Neuron (in vitro differentiated cells): ENCODE measurements at regions not wholly inside any gene's neighbourhood (a gene's known extent, or its start where the extent isn't known, plus 50 kb on each side); places are given as distances from the start of the nearest gene placed in this dataset.

ENCODE experiments used
- H2AFZ ChIP-seq: one replicate; pipeline ENCODE4 v1.6.1; 2013; ENCODE audit warnings: low read depth, mild to moderate bottlenecking, inconsistent platforms, low read length, moderate library complexity
- H3K27me3 ChIP-seq: one replicate; pipeline ENCODE4 v1.6.1; 2013; ENCODE audit warnings: low read length; ENCODE audit not compliant: insufficient read depth
- H3K36me3 ChIP-seq: one replicate; pipeline ENCODE4 v1.6.1; 2013; ENCODE audit warnings: low read length; ENCODE audit not compliant: insufficient read depth
- H3K4me1 ChIP-seq: one replicate; pipeline ENCODE4 v1.6.1; 2013; ENCODE audit warnings: low read length; ENCODE audit not compliant: insufficient read depth
- H3K4me3 ChIP-seq: 2 replicates; pipeline ENCODE4 v1.5.1; 2013; ENCODE audit warnings: mild to moderate bottlenecking, low read length, moderate library complexity
- H3K9me3 ChIP-seq: one replicate; pipeline ENCODE4 v1.6.1; 2013; ENCODE audit warnings: low read length

DNA sequence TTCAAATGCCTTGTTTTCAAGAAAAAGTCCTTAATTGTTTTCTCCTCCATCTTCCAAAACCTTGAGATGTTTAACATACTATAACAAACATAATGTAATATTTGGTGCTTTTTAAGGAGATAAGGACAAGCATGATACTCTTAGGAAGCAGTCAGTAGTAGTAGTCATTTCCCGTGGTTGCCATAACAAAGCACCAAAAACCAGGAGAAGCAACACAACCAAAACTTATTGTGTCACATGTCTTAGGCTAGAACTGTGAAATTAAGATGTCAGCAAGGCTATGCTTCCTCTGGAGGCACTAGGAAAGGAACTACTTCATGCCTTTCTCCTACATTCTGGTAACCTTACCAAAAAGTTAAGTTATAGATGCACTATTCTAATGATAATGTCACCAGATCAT, 106.8 kb downstream of the MBL2 start:
- H3K36me3 ChIP-seq: no peaks in the 10 kb centered on the region
- no peak overlapping the region for H3K4me3 ChIP-seq
- no peak overlapping the region for H2AFZ ChIP-seq
- H3K9me3 ChIP-seq: no peaks in the 10 kb centered on the region
- no peaks in the 10 kb centered on the region for H3K4me1 ChIP-seq
- no peaks in the 10 kb centered on the region for H3K27me3 ChIP-seq

DNA sequence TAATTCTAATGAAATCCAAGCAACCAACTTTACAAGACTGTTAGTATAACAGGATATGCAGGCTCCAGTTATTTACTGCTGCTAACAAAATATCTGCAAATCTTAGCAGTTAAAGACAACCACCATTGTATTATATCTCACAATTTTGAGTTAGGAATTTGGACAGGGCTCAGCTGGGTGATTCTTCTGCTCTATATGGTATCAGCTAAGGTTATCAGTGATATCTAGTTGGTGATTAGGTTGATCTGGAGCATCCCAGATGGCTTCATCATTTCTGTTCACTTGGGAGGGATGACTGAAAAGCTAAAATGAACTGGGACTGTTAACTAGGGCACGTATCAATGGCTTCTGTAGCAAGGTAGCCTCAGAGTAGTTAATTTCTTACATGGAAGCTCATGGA, 105.7 kb downstream of the MBL2 start:
- Histone ChIP-seq H3K9me3 (no peaks in the 10 kb centered on the region), H3K36me3 (no peaks in the 10 kb centered on the region), H2AFZ (no peak overlapping the region), H3K27me3 (no peaks in the 10 kb centered on the region), H3K4me3 (no peak overlapping the region), H3K4me1 (no peaks in the 10 kb centered on the region)

DNA sequence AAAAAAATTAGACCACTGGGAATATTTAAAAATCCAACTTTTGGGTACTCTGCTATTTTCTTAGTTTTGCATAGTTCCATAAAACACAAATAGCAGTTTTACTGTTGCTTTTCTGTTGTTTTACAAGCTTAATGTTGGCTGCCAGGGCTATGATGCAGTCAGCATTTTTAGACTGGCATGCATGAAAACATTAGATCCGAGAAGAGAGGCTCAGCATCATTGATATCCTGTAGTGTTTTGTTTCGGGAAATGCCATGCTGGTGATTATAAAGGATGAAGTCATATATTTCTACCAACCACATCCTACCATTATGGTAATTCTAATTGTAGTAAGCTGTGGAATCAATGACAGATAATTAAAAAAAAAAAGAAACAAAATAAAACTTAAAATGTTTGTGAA, 104.6 kb downstream of the MBL2 start:
- H2AFZ ChIP-seq: no peak overlapping the region
- no peaks in the 10 kb centered on the region for H3K36me3 ChIP-seq
- H3K4me3 ChIP-seq: no peak overlapping the region
- H3K9me3 ChIP-seq: no peaks in the 10 kb centered on the region
- no peaks in the 10 kb centered on the region for H3K4me1 ChIP-seq
- no peaks in the 10 kb centered on the region for H3K27me3 ChIP-seq

DNA sequence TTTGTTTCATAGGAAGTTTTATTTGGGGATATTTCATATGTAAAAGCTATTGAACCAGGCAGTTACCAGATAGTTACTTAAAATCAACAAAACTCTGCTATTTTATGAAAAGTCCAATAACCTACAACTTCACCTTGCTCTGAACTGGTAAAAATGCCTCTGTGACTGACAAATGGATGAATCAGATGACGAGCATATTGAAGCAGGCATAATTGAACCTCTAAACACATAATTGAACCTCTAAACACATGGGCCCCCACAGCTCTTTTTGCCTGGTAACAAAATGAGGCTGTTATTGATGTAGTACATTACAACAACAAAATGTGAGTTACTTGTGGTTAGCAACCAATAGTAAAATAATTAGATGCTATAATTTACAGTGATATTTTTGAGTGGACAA, 99.7 kb downstream of the MBL2 start:
- no peaks in the 10 kb centered on the region for H3K27me3 ChIP-seq
- no peak overlapping the region for H2AFZ ChIP-seq

DNA sequence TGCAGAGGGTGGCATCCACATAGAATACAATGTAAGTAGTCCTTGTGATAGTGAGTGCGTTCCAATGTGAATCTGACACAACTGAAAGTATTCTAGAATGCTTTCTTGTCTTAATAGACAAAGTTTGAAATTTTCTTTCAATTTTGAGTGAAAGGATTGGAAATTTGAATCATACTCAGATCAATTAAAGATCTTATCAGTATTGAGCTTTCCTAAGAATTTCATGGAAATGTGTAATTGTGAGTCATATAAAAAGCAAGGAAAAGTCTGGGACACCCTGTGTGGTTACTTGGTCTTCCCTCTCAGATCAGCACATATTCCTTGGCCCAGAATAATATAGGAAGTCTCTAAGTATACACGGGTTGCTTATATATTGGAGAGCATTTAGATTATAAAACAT, 99.1 kb downstream of the MBL2 start:
- no peaks in the 10 kb centered on the region for H3K4me1 ChIP-seq
- H3K9me3 ChIP-seq: no peaks in the 10 kb centered on the region
- no peak overlapping the region for H3K4me3 ChIP-seq
- H3K27me3 ChIP-seq: no peaks in the 10 kb centered on the region
- no peaks in the 10 kb centered on the region for H3K36me3 ChIP-seq
- H2AFZ ChIP-seq: no peak overlapping the region

More for the DNA sequence above, 99.7 kb downstream of the MBL2 start:
- Histone ChIP-seq H3K36me3 (no peaks in the 10 kb centered on the region), H3K4me1 (no peaks in the 10 kb centered on the region), H3K4me3 (no peak overlapping the region), H3K9me3 (no peaks in the 10 kb centered on the region)

DNA sequence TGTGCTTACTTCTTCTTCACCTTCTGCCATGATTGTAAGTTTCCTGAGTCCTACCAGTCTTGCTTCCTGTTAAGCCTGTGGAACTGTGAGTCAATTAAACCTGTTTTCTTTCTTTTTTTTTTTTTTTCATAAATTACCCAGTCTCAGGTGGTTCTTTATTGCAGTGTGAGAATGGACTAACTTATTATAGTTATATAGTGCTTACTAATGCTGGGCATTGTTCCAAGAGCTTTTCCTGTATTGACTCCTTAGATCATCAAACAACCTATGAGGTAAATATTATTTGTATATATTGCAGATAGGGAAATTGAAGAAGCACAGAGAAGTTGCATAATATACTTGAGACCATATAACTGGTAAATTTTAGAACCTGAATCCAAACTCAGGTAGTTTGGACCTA, 98.1 kb downstream of the MBL2 start:
- Histone ChIP-seq H3K4me1 (no peaks in the 10 kb centered on the region), H3K4me3 (no peak overlapping the region), H3K36me3 (no peaks in the 10 kb centered on the region)

DNA sequence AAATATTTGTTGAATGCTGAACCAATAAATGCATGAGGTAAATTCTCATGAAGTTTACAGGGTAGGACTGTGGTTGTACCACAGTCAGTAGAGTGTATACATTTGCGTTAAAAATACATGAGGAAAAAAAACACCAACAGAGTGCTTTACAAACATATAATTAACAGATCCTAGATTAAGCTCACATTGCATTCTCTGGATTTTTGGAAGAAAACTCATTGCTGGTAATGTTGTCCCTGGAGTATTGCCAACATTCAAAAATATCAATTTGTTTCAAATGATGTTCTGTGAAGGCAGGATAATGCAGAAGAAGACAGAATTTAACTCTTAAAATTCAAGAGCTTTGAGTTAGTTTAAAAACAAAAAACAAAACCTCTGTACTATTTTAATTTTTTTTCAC, 95.5 kb downstream of the MBL2 start:
- H3K4me3 ChIP-seq: no peak overlapping the region
- no peak overlapping the region for H2AFZ ChIP-seq
- no peaks in the 10 kb centered on the region for H3K36me3 ChIP-seq
- H3K9me3 ChIP-seq: no peaks in the 10 kb centered on the region
- no peaks in the 10 kb centered on the region for H3K4me1 ChIP-seq
- H3K27me3 ChIP-seq: no peaks in the 10 kb centered on the region

More for the DNA sequence above, 98.1 kb downstream of the MBL2 start:
- H2AFZ ChIP-seq: no peak overlapping the region
- no peaks in the 10 kb centered on the region for H3K9me3 ChIP-seq
- no peaks in the 10 kb centered on the region for H3K27me3 ChIP-seq

DNA sequence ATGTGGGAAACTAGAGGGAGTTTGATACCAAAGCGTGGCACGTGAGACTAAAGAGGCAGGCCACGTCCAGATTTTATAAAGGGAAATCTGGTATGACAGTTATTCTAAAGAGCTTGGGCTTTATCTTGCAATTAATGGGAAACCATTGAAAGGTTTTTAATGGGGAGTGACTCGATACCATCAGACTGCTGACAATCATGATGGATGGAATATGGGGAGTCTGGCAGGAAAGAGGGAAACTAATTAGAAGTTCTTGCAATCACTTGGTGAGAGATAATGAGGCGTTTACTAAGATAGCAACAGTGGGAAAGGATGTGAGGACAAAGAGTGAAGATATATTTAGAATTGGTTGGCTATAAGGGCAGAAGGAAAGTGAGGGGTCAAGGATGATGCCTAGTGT, 94.0 kb downstream of the MBL2 start:
- no peaks in the 10 kb centered on the region for H3K27me3 ChIP-seq
- H3K36me3 ChIP-seq: no peaks in the 10 kb centered on the region
- no peaks in the 10 kb centered on the region for H3K4me1 ChIP-seq
- H2AFZ ChIP-seq: no peak overlapping the region
- no peaks in the 10 kb centered on the region for H3K9me3 ChIP-seq
- H3K4me3 ChIP-seq: no peak overlapping the region

DNA sequence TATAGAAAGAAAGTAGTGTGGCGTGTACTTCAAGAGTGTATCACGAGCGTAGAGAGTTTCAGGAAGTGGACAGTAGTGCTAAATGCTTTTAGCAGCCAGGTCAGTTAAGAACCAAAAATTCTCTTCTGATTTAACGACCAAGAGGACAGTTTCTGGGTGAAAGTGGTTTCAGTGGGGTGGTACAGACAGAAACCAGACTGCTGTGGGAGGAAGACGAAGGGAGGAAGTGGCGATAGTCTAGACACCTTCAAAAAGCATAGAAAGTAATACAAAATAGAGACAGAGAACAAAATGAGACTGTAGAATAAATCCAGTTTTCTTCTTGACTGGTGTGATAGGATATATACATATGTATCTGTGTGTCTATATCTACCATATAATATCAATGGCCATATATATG, 93.5 kb downstream of the MBL2 start:
- H3K36me3 ChIP-seq: no peaks in the 10 kb centered on the region

DNA sequence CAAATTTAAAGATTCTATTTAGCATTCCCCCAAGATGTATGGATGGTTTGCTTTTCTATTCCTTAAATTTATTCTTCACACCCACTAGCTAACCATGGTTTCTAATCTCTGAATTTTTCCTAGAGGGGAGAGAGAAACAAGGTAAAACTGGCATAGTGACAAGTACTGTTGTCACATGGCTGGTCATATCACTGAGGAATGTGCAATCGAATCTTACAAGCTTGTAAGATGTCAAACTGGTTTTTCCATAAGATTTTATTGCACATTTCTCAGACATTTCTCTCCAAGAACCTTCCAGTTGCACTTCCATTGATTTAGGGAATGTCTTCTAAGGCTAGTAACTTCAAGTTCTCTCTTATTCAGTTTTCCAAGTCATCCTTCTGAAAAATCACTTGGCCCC, 89.8 kb downstream of the MBL2 start:
- Histone ChIP-seq H3K4me1 (no peaks in the 10 kb centered on the region), H3K4me3 (no peak overlapping the region), H3K36me3 (no peaks in the 10 kb centered on the region), H3K9me3 (no peaks in the 10 kb centered on the region), H2AFZ (no peak overlapping the region), H3K27me3 (no peaks in the 10 kb centered on the region)

More for the DNA sequence above, 93.5 kb downstream of the MBL2 start:
- H3K9me3 ChIP-seq: no peaks in the 10 kb centered on the region
- H3K27me3 ChIP-seq: no peaks in the 10 kb centered on the region
- no peaks in the 10 kb centered on the region for H3K4me1 ChIP-seq
- no peak overlapping the region for H2AFZ ChIP-seq
- H3K4me3 ChIP-seq: no peak overlapping the region

DNA sequence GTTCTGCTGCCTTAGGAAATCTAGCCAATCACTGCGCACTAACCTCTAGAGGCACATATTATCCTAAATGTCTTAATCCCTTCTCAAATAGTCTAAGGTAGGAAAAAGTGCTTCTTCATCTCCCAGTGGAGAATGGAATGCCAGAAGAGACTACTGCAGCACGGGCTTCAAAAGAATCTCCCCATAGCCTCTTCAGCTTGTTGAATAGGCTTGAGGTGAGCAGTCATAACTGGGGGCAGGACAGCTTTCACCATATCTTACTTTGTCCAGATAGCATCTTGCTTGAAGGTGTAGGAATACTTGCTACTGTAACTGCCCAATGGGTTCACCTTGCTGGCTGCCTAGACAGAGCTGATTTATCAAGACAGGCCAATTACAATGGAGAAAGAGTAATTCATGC, 88.8 kb downstream of the MBL2 start:
- Histone ChIP-seq H2AFZ (no peak overlapping the region), H3K4me1 (no peaks in the 10 kb centered on the region), H3K36me3 (no peaks in the 10 kb centered on the region), H3K4me3 (no peak overlapping the region), H3K27me3 (no peaks in the 10 kb centered on the region), H3K9me3 (no peaks in the 10 kb centered on the region)

DNA sequence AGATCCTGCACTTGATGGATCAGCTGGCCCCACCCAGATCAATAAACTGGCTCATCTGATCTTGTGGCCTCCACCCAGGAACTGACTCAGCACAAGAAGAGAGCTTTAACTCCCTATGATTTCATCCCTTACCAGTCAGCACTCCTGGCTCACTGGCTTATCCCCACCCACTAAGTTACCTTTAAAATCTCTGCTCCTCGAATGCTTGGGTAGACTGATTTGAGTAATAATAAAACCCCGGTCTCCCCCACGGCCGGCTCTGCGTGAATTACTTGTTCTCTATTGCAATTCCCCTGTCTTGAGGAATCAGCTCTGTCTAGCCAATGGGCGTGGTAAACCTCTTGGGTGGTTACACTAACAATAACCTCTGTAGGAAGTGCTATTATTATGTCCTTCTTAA, 83.7 kb downstream of the MBL2 start:
- H3K9me3 ChIP-seq: no peaks in the 10 kb centered on the region
- no peak overlapping the region for H3K4me3 ChIP-seq
- no peaks in the 10 kb centered on the region for H3K4me1 ChIP-seq
- H3K27me3 ChIP-seq: no peaks in the 10 kb centered on the region
- H3K36me3 ChIP-seq: no peaks in the 10 kb centered on the region
- no peak overlapping the region for H2AFZ ChIP-seq

DNA sequence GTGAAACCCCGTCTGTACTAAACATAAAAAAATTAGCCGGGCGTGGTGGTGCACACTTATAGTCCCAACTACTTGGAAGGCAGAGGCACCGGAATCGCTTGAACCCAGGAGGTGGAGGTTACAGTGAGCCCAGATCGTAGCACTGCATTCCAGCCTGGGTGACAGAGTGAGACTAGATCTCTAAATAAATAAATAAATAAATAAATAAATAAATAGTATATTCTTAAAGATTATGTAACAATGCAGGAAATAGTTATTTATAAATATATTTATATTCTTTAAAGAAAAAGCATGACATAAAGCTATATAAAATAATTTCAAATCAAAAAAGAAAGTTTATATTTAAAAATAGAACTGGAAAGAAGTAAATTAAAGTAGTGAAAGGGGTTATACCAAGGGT, 76.4 kb downstream of the MBL2 start:
- no peaks in the 10 kb centered on the region for H3K4me1 ChIP-seq
- H3K27me3 ChIP-seq: no peaks in the 10 kb centered on the region
- H3K36me3 ChIP-seq: no peaks in the 10 kb centered on the region
- no peak overlapping the region for H2AFZ ChIP-seq
- no peaks in the 10 kb centered on the region for H3K9me3 ChIP-seq
- H3K4me3 ChIP-seq: no peak overlapping the region

DNA sequence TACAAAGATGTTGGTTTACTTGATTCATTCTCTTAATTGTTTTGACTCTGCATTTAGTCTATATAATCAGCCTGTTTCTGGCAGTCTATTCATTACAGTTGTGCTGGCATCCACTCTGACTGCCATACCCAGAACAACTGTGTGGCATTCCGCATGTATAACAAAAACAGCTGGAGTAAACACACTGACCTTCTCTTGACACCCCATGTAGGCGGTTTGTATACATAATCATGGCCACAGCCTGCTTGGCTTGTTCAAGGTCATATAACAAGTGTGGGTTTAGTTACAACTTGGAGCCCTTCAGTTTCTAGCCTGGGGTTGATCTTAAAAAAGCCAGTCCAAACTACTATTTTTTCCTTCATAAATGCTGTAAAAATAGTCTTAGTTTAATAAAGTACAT, 70.9 kb downstream of the MBL2 start:
- no peaks in the 10 kb centered on the region for H3K4me1 ChIP-seq
- H3K4me3 ChIP-seq: no peak overlapping the region
- H3K27me3 ChIP-seq: no peaks in the 10 kb centered on the region
- H3K36me3 ChIP-seq: no peaks in the 10 kb centered on the region
- H2AFZ ChIP-seq: no peak overlapping the region
- H3K9me3 ChIP-seq: no peaks in the 10 kb centered on the region
